HCT116 (cell line): ENCODE measurements at regions not wholly inside any gene's neighbourhood (a gene's known extent, or its start where the extent isn't known, plus 50 kb on each side); places are given as distances from the start of the nearest gene placed in this dataset.

Experiments used
- ATF3 ChIP-seq: IDR thresholded peaks from 2 replicates; pipeline ENCODE4 v1.6.1; 2012
- CEBPB ChIP-seq: IDR thresholded peaks from 2 replicates; pipeline ENCODE4 v1.6.1; 2012; ENCODE audit warnings: low read depth
- CTCF ChIP-seq, 3 experiments: fragments of 200-600 bp in 1 of 3; sonication (generic) in 1 of 3; IDR thresholded peaks in 2 of 3; conservative IDR thresholded peaks in 1 of 3; 2 replicates each; pipeline ENCODE4 v1.5.1; 2012 to 2017; ENCODE audit warnings: low read depth in 2 of 3, low read length in 2 of 3, antibody characterized with exemption in 1 of 3, borderline replicate concordance in 1 of 3, control low read depth in 1 of 3, mild to moderate bottlenecking in 1 of 3, mixed read lengths in 1 of 3, mixed run types in 1 of 3, moderate library complexity in 1 of 3; ENCODE audit not compliant: insufficient read depth in 1 of 3
- EZH2 ChIP-seq: fragments of 200-600 bp; sonication (generic); IDR thresholded peaks from 2 replicates; pipeline ENCODE4 v1.6.1; 2017; ENCODE audit warnings: antibody characterized with exemption, mixed run types
- EZH2phosphoT487 ChIP-seq: fragments of 200-600 bp; IDR thresholded peaks from 2 replicates; pipeline ENCODE4 v1.6.1; 2018; ENCODE audit warnings: antibody characterized with exemption, borderline replicate concordance
- POLR2A ChIP-seq: IDR thresholded peaks from 2 replicates; pipeline ENCODE4 v1.7.0; 2011; ENCODE audit warnings: borderline replicate concordance; ENCODE audit not compliant: insufficient read depth, insufficient read length; ENCODE audit errors: extremely low read depth
- POLR2AphosphoS5 ChIP-seq: IDR thresholded peaks from 2 replicates; pipeline ENCODE4 v1.6.1; 2011; ENCODE audit warnings: mild to moderate bottlenecking, low read depth, low read length, moderate library complexity
- RAD21 ChIP-seq: IDR thresholded peaks from 2 replicates; pipeline ENCODE4 v1.6.1; 2012; ENCODE audit warnings: low read depth, mild to moderate bottlenecking
- SIN3A ChIP-seq: IDR thresholded peaks from 2 replicates; pipeline ENCODE4 v1.6.1; 2012; ENCODE audit warnings: low read depth
- SP1 ChIP-seq: IDR thresholded peaks from 2 replicates; pipeline ENCODE4 v1.6.1; 2012; ENCODE audit warnings: low read depth
- SRF ChIP-seq: IDR thresholded peaks from 2 replicates; pipeline ENCODE4 v1.6.1; 2012; ENCODE audit warnings: low read depth
- ZFX ChIP-seq: fragments of 450-650 bp; IDR thresholded peaks from 2 replicates; pipeline ENCODE4 v1.6.1; 2017

DNA sequence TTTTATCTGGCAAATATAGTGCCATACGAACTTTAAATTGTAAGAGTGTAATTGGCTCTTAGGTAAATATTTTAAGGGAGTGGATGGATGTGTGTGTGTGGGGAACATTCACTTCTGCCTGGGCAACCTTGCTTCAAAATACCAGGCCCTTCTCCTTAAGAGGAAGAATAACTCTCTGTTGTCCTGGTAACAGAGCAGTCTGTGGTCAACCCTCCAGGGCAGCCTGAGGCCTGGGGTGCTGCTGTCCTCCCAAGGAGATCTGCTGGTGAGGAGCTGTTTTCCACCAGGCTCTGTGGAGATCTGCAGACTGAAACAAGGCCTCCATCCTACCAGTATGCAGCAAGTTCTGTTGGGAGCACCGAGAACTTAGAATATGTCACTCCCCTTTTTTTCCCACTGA lies 325.2 kb downstream of the PSAT1 start:
- TF ChIP-seq CTCF (IDR thresholded peaks at IDR 0.05 in 2 of 3, conservative IDR thresholded peaks at IDR 0.05 in 1 of 3; ENCODE audit: borderline replicate concordance in 1 of 3, insufficient read depth in 1 of 3, low read depth in 2 of 3, low read length in 2 of 3) (no peak), EZH2phosphoT487 (no peak), ZFX (no peak), POLR2AphosphoS5 (no peak), ATF3 (no peak), POLR2A (no peak), SIN3A (no peak), RAD21 (no peak), SP1 (no peak), EZH2 (no peak), SRF (no peak), CEBPB (no peak)
